ENCODE measurements at regions not wholly inside any gene's neighbourhood (a gene's known extent, or its start where the extent isn't known, plus 50 kb on each side); places are given as distances from the start of the nearest gene placed in this dataset.

DNA sequence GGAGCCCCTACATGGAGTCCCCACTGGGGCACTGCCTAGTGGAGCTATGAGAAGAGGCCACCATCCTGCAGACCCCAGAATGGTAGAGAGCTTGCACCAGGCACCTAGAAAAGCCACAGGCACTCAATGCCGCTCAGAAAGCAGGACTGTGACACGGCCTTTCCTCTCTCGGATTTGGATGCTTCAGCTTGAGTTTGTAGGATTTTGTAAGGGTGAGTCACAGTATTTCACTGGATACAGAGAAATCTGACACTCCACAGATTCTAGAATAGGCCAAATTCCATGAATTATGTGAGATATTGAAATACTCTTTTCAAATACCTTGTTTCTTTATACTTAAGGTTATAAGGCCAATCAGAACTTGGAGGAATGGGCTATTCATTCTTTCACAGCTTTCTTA, 424.5 kb downstream of the HTR1B start:
- TF ChIP-seq, protein P1, sequence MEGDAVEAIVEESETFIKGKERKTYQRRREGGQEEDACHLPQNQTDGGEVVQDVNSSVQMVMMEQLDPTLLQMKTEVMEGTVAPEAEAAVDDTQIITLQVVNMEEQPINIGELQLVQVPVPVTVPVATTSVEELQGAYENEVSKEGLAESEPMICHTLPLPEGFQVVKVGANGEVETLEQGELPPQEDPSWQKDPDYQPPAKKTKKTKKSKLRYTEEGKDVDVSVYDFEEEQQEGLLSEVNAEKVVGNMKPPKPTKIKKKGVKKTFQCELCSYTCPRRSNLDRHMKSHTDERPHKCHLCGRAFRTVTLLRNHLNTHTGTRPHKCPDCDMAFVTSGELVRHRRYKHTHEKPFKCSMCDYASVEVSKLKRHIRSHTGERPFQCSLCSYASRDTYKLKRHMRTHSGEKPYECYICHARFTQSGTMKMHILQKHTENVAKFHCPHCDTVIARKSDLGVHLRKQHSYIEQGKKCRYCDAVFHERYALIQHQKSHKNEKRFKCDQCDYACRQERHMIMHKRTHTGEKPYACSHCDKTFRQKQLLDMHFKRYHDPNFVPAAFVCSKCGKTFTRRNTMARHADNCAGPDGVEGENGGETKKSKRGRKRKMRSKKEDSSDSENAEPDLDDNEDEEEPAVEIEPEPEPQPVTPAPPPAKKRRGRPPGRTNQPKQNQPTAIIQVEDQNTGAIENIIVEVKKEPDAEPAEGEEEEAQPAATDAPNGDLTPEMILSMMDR (IDR thresholded peaks at IDR 0.05; ENCODE audit: insufficient read depth, low read depth, low read length, missing control alignments), result no peak
- no peak overlapping the region for H3K4me3 ChIP-seq (ENCODE audit: low read depth, low read length)
- no peak for DNase-seq (ENCODE audit: low read depth)

DNA sequence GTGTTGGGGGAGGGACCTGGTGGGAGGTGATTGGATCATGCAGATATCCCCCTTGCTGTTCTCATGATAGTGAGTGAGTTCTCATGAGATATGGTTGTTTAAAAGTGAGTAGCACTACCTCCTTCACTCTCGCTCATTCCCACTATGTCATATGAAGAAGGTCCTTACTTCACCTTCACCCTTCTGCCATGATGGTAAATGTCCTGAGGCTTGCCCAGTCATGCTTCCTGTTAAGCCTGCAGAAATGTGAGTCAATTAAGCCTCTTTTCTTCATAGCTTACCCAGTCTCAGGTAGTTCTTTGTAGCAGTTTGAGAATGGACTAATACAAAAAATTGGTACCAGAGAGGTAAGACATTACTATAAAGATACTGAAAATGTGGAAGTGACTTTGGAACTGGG, 425.9 kb downstream of the HTR1B start:
- TF ChIP-seq, protein P1 (IDR thresholded peaks at IDR 0.05; ENCODE audit: insufficient read depth, low read depth, low read length, missing control alignments), result no peak
- H3K4me3 ChIP-seq (ENCODE audit: low read depth, low read length), result no peak overlapping the region
- no peak for DNase-seq (ENCODE audit: low read depth)

DNA sequence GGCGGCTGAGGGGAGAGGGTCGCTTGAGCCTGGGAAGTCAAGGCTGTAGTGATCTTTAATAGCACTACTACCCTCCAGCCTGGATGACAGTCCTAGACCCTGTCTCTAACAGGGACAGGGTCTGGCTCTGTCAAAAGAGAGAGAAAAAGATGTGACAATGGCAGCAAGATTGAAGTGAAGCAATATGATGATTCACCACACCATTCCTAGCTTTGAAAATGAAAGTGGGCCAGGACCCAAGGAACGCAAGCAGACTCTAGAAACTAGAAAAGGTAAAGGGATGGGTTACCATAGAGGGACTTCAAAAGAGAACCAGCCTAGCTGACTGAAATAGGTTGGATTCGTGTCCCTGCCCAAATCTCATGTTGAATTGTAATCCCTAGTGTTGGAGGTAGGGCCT, 426.9 kb downstream of the HTR1B start:
- TF ChIP-seq, protein P1 (IDR thresholded peaks at IDR 0.05; ENCODE audit: insufficient read depth, low read depth, low read length, missing control alignments), result no peak
- no peak for DNase-seq (ENCODE audit: low read depth)

DNA sequence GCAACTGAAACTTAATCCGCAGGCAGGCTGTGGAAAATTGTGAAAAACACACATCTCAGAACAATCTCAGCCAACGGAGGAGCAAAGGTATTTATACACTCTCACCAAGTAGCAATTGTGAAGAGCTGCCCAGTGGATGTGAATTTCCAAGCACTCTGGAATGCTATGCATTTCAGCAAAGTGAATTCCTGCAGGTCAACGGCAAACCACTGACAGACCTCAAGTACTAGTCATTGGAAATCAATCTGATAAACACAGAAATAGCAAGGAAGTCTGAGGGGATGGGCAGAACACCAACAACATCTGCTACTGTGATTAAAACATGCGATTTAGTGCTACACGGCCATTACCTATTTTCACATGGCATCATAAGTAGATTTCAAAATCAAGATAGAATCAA, 429.1 kb downstream of the HTR1B start:
- TF ChIP-seq, protein P1 (IDR thresholded peaks at IDR 0.05; ENCODE audit: insufficient read depth, low read depth, low read length, missing control alignments), result no peak
- no peak for DNase-seq (ENCODE audit: low read depth)
- no peak overlapping the region for H3K4me3 ChIP-seq (ENCODE audit: low read depth, low read length)

More for the DNA sequence above, 426.9 kb downstream of the HTR1B start:
- no peak overlapping the region for H3K4me3 ChIP-seq (ENCODE audit: low read depth, low read length)

DNA sequence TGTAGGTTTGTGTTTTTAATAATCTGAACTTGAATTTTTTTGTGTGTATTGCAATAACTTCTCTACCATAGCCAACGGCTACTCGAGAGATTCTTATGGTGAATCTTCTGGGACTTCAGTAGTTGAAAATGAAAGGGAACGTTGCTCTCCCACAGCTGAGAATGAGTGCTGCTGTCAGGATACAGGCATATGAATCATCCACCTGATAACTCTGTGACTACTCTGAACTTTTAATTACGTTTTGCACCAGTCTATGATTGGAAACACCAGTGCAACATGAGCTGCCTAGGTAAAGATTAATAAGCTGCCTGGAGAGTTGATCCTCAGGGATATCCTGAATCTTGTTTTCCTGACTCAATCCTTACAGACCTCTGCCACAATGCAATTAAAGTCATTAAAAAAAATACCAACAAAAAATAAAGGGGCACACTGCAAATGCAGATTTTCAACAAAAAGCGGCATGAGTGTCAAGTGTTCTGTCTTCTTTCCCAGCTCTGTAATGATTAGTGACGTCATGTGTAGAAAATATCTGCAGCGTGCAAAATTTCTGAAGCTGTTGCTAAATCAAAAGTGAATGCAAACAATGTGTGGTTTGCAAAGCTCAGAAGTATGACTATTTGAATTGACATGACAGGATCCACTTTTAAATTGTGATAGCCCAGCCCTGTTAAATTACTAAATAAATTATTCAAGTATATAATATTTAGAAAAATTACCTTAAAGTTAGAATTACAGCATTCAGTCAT, 432.2 kb downstream of the HTR1B start:
- TF ChIP-seq, protein P1 (IDR thresholded peaks at IDR 0.05; ENCODE audit: insufficient read depth, low read depth, low read length, missing control alignments), result no peak
- no peak for DNase-seq (ENCODE audit: low read depth)
- H3K4me3 ChIP-seq (ENCODE audit: low read depth, low read length), result no peak overlapping the region

DNA sequence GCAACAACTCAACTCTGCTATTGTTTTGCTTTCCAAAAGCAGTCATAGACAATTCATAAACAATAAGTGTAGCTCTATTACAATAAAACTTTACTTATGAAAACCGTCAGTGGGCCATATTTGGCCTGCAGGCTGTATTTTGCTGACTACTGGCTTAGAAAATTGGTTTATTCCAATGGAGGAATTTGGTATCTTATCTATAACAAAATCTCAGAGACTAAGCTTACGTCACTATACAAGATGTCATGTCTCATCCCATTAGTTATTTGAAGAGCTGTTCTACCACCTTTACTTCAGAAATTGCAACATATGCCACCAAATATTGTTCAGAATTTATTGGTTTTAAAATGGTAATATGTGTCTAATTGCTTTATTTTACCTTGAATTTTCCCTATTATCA, 436.9 kb downstream of the HTR1B start:
- TF ChIP-seq, protein P1 (IDR thresholded peaks at IDR 0.05; ENCODE audit: insufficient read depth, low read depth, low read length, missing control alignments), result no peak
- H3K4me3 ChIP-seq (ENCODE audit: low read depth, low read length), result peak overlapping the region; percentile 19

DNA sequence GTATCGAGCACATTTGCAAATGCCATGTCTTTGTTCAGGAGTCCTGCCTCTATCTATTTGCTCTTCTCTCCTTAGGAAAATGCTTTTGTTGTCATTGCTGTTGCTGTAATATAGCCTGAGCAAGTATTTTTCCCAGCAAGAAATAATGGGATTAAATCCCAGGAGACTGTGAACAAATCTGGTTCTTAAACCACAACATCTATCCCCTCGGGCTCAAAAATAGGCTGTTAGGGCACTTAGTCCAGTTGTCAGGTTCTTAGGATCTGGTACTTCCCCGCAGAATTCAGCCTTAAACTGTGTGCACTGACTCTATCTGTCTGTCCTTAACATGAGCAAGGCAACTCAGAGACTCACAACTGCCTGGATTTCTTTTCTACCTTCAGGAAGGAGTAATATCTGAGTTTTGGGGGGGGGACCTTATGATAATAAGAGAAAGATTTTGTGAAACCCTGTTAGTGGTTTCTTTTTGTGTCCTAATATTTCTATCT, 437.5 kb downstream of the HTR1B start:
- no peak for DNase-seq (ENCODE audit: low read depth)
- H3K4me3 ChIP-seq (ENCODE audit: low read depth, low read length), result no peak overlapping the region
- TF ChIP-seq, protein P1 (IDR thresholded peaks at IDR 0.05; ENCODE audit: insufficient read depth, low read depth, low read length, missing control alignments), result no peak

More for the DNA sequence above, 436.9 kb downstream of the HTR1B start:
- no peak for DNase-seq (ENCODE audit: low read depth)
